Transverse colon (tissue), 4 donors: ENCODE measurements at regions not wholly inside any gene's neighbourhood (a gene's known extent, or its start where the extent isn't known, plus 50 kb on each side); places are given as distances from the start of the nearest gene placed in this dataset.
A peak's percentile ranks its signal among the peaks of the same experiment; 100 is the strongest.
"Not testable (repeated sequence)": the region's sequence is repeated elsewhere in the genome, so short reads cannot be mapped to it uniquely, and the experiment has no call there.

ENCODE experiments used
- DNase-seq: peaks from one replicate; pipeline ENCODE4 v3.0.0-alpha.2; 2019
- H3K27ac ChIP-seq, 4 donors: fragments of 200-600 bp; sonication (generic); 2 replicates each; pipeline ENCODE4 v1.5.1; 2016 to 2018; ENCODE audit warnings: inconsistent platforms in 4 of 4
- H3K27me3 ChIP-seq: fragments of 200-600 bp; sonication (generic); 2 replicates; pipeline ENCODE4 v1.5.1; 2017; ENCODE audit warnings: inconsistent platforms
- H3K36me3 ChIP-seq, 4 donors: fragments of 200-600 bp; sonication (generic); 2 replicates each; pipeline ENCODE4 v1.5.1; 2017 to 2019; ENCODE audit warnings: inconsistent platforms in 4 of 4
- H3K4me1 ChIP-seq, 4 donors: fragments of 200-600 bp; sonication (generic); 2 replicates each; pipeline ENCODE4 v1.5.1; 2017 to 2020; ENCODE audit warnings: inconsistent platforms in 4 of 4
- H3K4me3 ChIP-seq, 4 donors: fragments of 200-600 bp; sonication (generic); 1 replicate in 1 of 4; 2 replicates in 3 of 4; pipeline versions ENCODE4 v1.5.1 to v1.6.1; 2017 to 2019; ENCODE audit warnings: inconsistent platforms in 4 of 4
- H3K9me3 ChIP-seq, 2 donors: fragments of 200-600 bp; sonication (generic); 2 replicates each; pipeline ENCODE4 v1.5.1; 2017 to 2019; ENCODE audit warnings: inconsistent platforms in 2 of 2
- EP300 ChIP-seq: sonication (generic); formaldehyde crosslinking; IDR thresholded peaks from one replicate; pipeline ENCODE4 v1.6.1; 2017; ENCODE audit warnings: antibody characterized with exemption, low read depth
- POLR2A ChIP-seq: fragments of 450-650 bp; IDR thresholded peaks from one replicate; pipeline ENCODE4 v1.6.1; 2016; ENCODE audit warnings: antibody characterized with exemption, mild to moderate bottlenecking, moderate library complexity
- POLR2AphosphoS5 ChIP-seq, 3 donors: sonication (generic); formaldehyde crosslinking; IDR thresholded peaks; one replicate each; pipeline ENCODE4 v1.6.1; 2016; ENCODE audit warnings: antibody characterized with exemption in 3 of 3
- WGBS, 2 donors: methylation state at CpG; one replicate each; pipeline ENCODE4 v1.1.5; 2018; ENCODE audit warnings: low coverage in 1 of 2; 5-methylcytosine and 5-hydroxymethylcytosine counted together
- in situ Hi-C, 4 donors: fragments of 200-750 bp; cut with MboI; loops; one replicate each; pipeline versions ENCODE4 v1.15.0 to v1.15.1; 2017; ENCODE audit warnings: low sequenced_read_pairs in 3 of 4, low pct_ligation_motif_present in 1 of 4, low pct_unique_long_range_greater_than_20kb in 1 of 4
- intact Hi-C: fragments of 100-400 bp; cut with DNase I; formaldehyde crosslinking; loops from one replicate; pipeline ENCODE4 v1.15.1; 2023; ENCODE audit warnings: low total_unique reads
- TF ChIP-seq, protein P1 (sequence below), 5 experiments: fragments of 200-600 bp in 3 of 5; fragments of 450-650 bp in 2 of 5; sonication (generic) in 3 of 5; IDR thresholded peaks; 1 replicate in 2 of 5; 2 replicates in 3 of 5; pipeline ENCODE4 v1.5.1; 2016 to 2017; ENCODE audit warnings: antibody characterized with exemption in 5 of 5, inconsistent platforms in 3 of 5, mild to moderate bottlenecking in 2 of 5, moderate library complexity in 1 of 5

DNA sequence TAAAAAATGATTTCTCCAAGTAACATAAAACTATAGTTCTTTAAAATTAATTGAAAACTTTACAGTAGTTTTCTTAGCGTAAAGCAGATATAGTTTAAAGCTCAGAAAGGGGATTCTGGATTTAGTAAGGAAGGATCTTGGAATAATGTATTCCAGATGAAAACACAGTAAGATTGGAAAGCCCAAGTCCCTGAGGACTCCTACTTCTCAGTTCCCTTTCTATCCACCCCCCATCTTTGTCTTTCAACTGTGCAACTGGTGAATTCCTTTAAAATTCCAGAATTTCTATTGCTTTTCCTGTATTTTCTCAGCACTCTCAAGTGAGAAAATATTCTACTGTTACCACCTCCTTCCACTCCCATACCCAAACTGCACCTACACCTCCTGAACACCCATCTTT is 184.5 kb upstream of the FBN2 start:
- no peak for TF ChIP-seq POLR2A
- TF ChIP-seq, protein P1, sequence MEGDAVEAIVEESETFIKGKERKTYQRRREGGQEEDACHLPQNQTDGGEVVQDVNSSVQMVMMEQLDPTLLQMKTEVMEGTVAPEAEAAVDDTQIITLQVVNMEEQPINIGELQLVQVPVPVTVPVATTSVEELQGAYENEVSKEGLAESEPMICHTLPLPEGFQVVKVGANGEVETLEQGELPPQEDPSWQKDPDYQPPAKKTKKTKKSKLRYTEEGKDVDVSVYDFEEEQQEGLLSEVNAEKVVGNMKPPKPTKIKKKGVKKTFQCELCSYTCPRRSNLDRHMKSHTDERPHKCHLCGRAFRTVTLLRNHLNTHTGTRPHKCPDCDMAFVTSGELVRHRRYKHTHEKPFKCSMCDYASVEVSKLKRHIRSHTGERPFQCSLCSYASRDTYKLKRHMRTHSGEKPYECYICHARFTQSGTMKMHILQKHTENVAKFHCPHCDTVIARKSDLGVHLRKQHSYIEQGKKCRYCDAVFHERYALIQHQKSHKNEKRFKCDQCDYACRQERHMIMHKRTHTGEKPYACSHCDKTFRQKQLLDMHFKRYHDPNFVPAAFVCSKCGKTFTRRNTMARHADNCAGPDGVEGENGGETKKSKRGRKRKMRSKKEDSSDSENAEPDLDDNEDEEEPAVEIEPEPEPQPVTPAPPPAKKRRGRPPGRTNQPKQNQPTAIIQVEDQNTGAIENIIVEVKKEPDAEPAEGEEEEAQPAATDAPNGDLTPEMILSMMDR (IDR thresholded peaks at IDR 0.05), result no peak
- TF ChIP-seq EP300, result no peak
- TF ChIP-seq POLR2AphosphoS5 (IDR thresholded peaks at IDR 0.05), result no peak
- in situ Hi-C loops, result no loop called here
- Histone ChIP-seq H3K36me3 (no peaks in the 10 kb centered on the region), H3K9me3 (no peaks in the 10 kb centered on the region), H3K27me3 (no peaks in the 10 kb centered on the region), H3K27ac (no peak overlapping the region), H3K4me1 (no peaks in the 10 kb centered on the region), H3K4me3 (no peak overlapping the region)
- 84 to 94% methylated on average over 1 of the region's 1 CpG for WGBS, 2 donors
- intact Hi-C loops, result no loop called here
- no peak for DNase-seq

DNA sequence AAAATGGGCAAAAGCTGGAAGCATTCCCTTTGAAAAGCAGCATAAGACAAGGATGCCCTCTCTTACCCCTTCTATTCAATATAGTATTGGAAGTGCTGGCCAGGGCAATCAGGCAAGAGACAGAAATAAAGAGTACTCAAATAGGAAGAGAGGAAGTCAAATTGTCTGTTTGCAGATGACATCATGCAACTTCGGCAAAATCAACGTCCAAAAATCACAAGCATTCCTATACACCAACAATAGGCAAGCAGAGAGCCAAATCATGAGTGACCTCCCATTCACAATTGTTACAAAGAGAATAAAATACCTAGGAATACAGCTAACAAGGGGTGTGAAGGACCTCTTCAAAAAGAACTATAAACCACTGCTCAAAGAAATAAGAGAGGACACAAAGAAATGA is 192.0 kb upstream of the FBN2 start:
- H3K27me3 ChIP-seq, H3K4me3 ChIP-seq, DNase-seq, intact Hi-C loops, H3K4me1 ChIP-seq, in situ Hi-C loops, H3K9me3 ChIP-seq, H3K36me3 ChIP-seq, H3K27ac ChIP-seq: not testable (repeated sequence)
- WGBS, 2 donors, result 58 to 64% methylated on average over 2 of the region's 2 CpGs

DNA sequence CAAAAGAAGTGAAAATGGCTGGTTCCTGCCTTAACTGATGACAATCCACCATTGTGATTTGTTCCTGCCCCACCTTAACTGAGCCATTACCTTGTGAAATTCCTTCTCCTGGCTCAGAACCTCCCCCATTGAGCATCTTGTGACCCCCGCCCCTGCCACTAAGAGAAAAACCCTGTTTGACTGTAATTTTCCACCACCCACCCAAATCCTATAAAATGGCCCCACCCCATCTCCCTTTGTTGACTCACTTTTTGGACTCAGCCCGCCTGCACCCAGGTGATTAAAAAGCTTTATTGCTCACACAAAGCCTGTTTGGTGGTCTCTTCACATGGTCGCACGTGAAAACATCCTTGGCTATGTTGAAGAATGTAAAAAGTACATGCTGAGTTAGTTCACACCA is 197.6 kb upstream of the FBN2 start:
- in situ Hi-C loops, intact Hi-C loops, DNase-seq: not testable (repeated sequence)

DNA sequence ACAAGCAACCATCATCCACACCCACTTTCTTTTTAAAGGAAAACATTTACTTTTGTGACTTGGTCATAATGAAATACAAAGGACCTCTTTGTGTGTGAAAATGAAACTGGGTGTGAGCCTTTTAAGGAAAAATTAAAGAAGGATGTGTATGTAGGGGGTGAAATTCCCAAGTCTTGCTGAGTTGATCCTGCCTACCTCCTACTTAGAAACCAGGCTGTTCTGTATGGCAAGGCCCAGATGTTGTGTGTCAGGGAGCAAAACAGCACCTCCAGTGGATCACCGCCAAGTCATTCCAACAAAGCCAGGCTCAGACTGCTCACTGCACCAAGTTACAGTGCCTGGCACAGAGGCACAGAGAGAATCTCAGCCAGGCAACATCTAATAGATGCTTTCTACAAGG is 198.5 kb upstream of the FBN2 start:
- no peak overlapping the region for H3K27ac ChIP-seq
- in situ Hi-C loops, result no loop called here
- H3K4me1 ChIP-seq, result peaks cover 0 to 7% (median 0%) of the 10 kb centered on the region in 4 donors
- peak; percentile 10 for DNase-seq
- WGBS, 2 donors, result 60% methylated on average over 1 of the region's 1 CpG
- TF ChIP-seq EP300 (no peak), POLR2A (no peak)
- TF ChIP-seq, protein P1 (IDR thresholded peaks at IDR 0.05), result no peak
- intact Hi-C loops, result no loop called here
- no peaks in the 10 kb centered on the region for H3K36me3 ChIP-seq
- H3K9me3 ChIP-seq, result no peaks in the 10 kb centered on the region
- no peak overlapping the region for H3K4me3 ChIP-seq
- H3K27me3 ChIP-seq, result no peaks in the 10 kb centered on the region

More for the DNA sequence above, 197.6 kb upstream of the FBN2 start:
- not testable (repeated sequence) for H3K9me3 ChIP-seq, H3K27me3 ChIP-seq, H3K4me1 ChIP-seq, H3K4me3 ChIP-seq, H3K36me3 ChIP-seq
- 46 to 72% methylated on average over 4 of the region's 4 CpGs for WGBS, 2 donors
- peak overlapping the region in 1 of 4 donors; percentile 4 for H3K27ac ChIP-seq

DNA sequence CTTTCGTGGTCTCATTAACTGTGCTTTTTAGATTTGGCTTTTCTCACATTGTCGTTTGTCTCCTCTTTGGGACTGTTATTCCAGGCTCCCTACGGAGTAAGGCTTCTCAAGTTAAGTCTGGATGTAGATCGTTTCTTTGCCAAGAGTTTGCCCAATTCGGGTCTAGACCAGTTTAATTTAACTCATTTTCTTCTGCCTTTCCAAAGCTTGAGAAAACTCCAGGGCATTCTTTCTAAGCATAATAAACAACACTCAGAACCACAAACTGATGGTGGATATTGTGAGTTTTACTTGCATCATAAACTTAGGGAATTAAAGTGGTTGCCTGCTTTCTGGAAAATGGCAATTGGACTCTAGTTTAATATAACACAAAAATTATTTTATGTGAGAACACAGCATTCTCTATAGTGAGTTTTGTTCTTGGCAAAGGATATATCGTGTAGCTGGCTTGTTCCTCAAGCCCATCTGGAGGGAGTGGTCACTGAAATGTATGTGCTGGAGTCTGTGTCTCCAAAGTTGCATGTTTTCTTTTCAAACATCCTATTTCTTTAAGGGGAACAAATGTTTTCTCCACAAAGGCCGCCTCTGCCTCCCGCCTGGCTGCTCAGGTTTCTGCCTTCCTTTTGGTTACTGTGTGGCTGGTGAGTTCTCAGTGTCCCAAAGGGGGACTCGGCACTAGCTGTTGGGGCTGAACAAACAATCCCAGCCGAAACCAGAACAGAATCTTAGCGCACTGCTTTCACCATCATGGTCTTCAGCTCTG is 211.3 kb upstream of the FBN2 start:
- in situ Hi-C loops, result no loop called here
- no peaks in the 10 kb centered on the region for H3K36me3 ChIP-seq
- DNase-seq, result no peak
- no peak for TF ChIP-seq POLR2AphosphoS5 (IDR thresholded peaks at IDR 0.05)
- TF ChIP-seq, protein P1 (IDR thresholded peaks at IDR 0.05), result no peak
- no peak for TF ChIP-seq POLR2A
- TF ChIP-seq EP300, result no peak
- H3K9me3 ChIP-seq, result no peaks in the 10 kb centered on the region
- H3K4me3 ChIP-seq, result no peak overlapping the region
- 45 to 49% methylated on average over 6 to 11 of the region's 11 CpGs for WGBS, 2 donors
- no peak overlapping the region for H3K27ac ChIP-seq
- intact Hi-C loops, result no loop called here
- H3K4me1 ChIP-seq, result no peaks in the 10 kb centered on the region
- no peaks in the 10 kb centered on the region for H3K27me3 ChIP-seq
